ENCODE measurements at regions not wholly inside any gene's neighbourhood (a gene's known extent, or its start where the extent isn't known, plus 50 kb on each side); places are given as distances from the start of the nearest gene placed in this dataset.

GRCh38 chr21:21622460-21623234 lies 624.4 kb downstream of the NCAM2 start:
- no peak for TF ChIP-seq CTCF (IDR thresholded peaks at IDR 0.05)
- TF ChIP-seq POLR2A (IDR thresholded peaks at IDR 0.05), result no peak
- no peak for TF ChIP-seq POLR2AphosphoS5 (IDR thresholded peaks at IDR 0.05)

All from breast epithelium (tissue), 3 donors.